RWPE2 (cell line): ENCODE measurements at regions not wholly inside any gene's neighbourhood (a gene's known extent, or its start where the extent isn't known, plus 50 kb on each side); places are given as distances from the start of the nearest gene placed in this dataset.

Source experiments
- ATAC-seq: fragments of 200-7000 bp; cut with Tn5 transposase; 3 replicates; pipeline ENCODE4 v1.9.1; 2021; ENCODE audit warnings: low read depth
- DNase-seq: peaks from one replicate; pipeline ENCODE4 v3.0.0-alpha.2; 2020; ENCODE audit warnings: low spot score
- H3K27ac ChIP-seq: fragments of 450-650 bp; 2 replicates; pipeline ENCODE4 v1.5.1; 2017; ENCODE audit warnings: mild to moderate bottlenecking; ENCODE audit not compliant: poor library complexity, severe bottlenecking
- H3K27me3 ChIP-seq: fragments of 250-450 bp; sonication (Bioruptor Pico); 2 replicates; pipeline ENCODE4 v1.5.1; 2021; ENCODE audit warnings: mild to moderate bottlenecking, moderate library complexity; ENCODE audit not compliant: insufficient read depth, poor library complexity, severe bottlenecking
- H3K36me3 ChIP-seq: fragments of 250-450 bp; sonication (Bioruptor Pico); 2 replicates; pipeline ENCODE4 v1.5.1; 2020; ENCODE audit warnings: low read depth, mild to moderate bottlenecking, moderate library complexity
- H3K4me1 ChIP-seq: fragments of 250-450 bp; sonication (Bioruptor Pico); 2 replicates; pipeline ENCODE4 v1.5.1; 2021; ENCODE audit warnings: mild to moderate bottlenecking, moderate library complexity; ENCODE audit not compliant: insufficient read depth, poor library complexity, severe bottlenecking
- H3K4me3 ChIP-seq: fragments of 250-450 bp; sonication (Bioruptor Pico); 2 replicates; pipeline ENCODE4 v1.5.1; 2021; ENCODE audit warnings: mild to moderate bottlenecking, moderate library complexity; ENCODE audit not compliant: severe bottlenecking
- H3K9me3 ChIP-seq: fragments of 250-450 bp; sonication (Bioruptor Pico); 2 replicates; pipeline ENCODE4 v1.5.1; 2021; ENCODE audit warnings: mild to moderate bottlenecking, moderate library complexity; ENCODE audit not compliant: severe bottlenecking
- CTCF ChIP-seq: fragments of 450-650 bp; IDR thresholded peaks from one replicate; pipeline ENCODE4 v1.5.1; 2017; ENCODE audit warnings: mild to moderate bottlenecking, moderate library complexity; ENCODE audit not compliant: poor library complexity, severe bottlenecking

- H3K4me1 ChIP-seq = no peaks in the 10 kb centered on the region
- ATAC-seq = no peak
- H3K36me3 ChIP-seq = no peaks in the 10 kb centered on the region
- no peak overlapping the region for H3K27ac ChIP-seq
- H3K4me3 ChIP-seq = no peak overlapping the region
- no peaks in the 10 kb centered on the region for H3K27me3 ChIP-seq
- H3K9me3 ChIP-seq = no peaks in the 10 kb centered on the region
- DNase-seq = no peak
- no peak for TF ChIP-seq CTCF
Measured at GRCh38 chr2:234845602-234846590, 105.9 kb upstream of the SH3BP4 start.

DNA sequence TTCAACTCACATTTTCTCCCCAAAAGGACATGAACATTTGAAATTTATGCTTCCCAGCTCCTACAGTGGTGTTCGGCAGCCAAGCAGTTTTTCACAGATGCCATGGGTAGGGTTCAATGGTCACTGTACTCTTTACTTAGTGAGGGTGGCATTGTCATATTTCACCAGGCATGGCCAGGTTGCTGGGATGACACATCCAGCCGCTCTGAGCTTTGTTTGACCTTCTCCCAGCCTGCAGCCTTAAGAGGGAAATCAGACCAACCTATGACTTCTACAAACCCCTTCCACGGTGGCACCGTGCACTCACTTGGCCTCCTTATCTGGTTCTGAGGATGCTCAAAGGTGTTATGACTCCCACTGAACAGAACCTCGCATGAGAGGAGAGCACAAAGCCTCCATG, 108.4 kb upstream of the SH3BP4 start:
- H3K9me3 ChIP-seq = no peaks in the 10 kb centered on the region
- no peak overlapping the region for H3K27ac ChIP-seq
- no peak for ATAC-seq
- no peaks in the 10 kb centered on the region for H3K27me3 ChIP-seq
- H3K4me3 ChIP-seq = no peak overlapping the region
- no peak for DNase-seq
- H3K36me3 ChIP-seq = no peaks in the 10 kb centered on the region
- H3K4me1 ChIP-seq = peaks cover 10% of the 10 kb centered on the region
- TF ChIP-seq CTCF = no peak

DNA sequence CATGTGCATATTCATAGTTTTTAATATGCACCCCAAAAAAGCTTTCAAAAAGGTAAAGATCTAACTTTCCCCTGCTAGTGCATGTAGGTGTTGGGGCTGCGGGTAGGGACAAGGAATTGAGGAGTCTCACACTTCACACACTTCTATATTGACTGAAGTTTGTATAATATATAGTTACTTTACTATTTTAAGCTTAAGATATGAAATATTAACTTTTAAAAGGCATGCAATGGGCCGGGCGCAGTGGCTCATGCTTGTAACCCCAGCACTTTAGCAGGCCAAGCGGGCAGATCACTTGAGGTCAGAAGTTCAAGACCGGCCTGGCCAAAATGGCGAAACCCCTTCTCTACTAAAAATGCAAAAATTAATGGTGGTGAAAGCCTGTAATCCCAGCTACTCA, 109.1 kb upstream of the SH3BP4 start:
- H3K36me3 ChIP-seq = no peaks in the 10 kb centered on the region
- DNase-seq = no peak
- H3K4me3 ChIP-seq = no peak overlapping the region
- H3K4me1 ChIP-seq = peaks cover 10% of the 10 kb centered on the region
- H3K27me3 ChIP-seq = no peaks in the 10 kb centered on the region
- H3K9me3 ChIP-seq = no peaks in the 10 kb centered on the region
- no peak overlapping the region for H3K27ac ChIP-seq
- no peak for TF ChIP-seq CTCF
- no peak for ATAC-seq

- ATAC-seq (no peak), DNase-seq (no peak)
- no peak for TF ChIP-seq CTCF
Measured at GRCh38 chr2:234841321-234842015, 110.3 kb upstream of the SH3BP4 start.

More at GRCh38 chr2:234841321-234842015, 110.3 kb upstream of the SH3BP4 start:
- H3K4me1 ChIP-seq = peaks cover 10% of the 10 kb centered on the region
- no peaks in the 10 kb centered on the region for H3K36me3 ChIP-seq
- no peaks in the 10 kb centered on the region for H3K27me3 ChIP-seq
- H3K27ac ChIP-seq = no peak overlapping the region
- no peaks in the 10 kb centered on the region for H3K9me3 ChIP-seq
- no peak overlapping the region for H3K4me3 ChIP-seq
